NCI-H187 treated with DMSO at 0.1 percent for 48 hours (cell line): ENCODE measurements at regions not wholly inside any gene's neighbourhood (a gene's known extent, or its start where the extent isn't known, plus 50 kb on each side); places are given as distances from the start of the nearest gene placed in this dataset.
A peak's percentile ranks its signal among the peaks of the same experiment; 100 is the strongest.
"Not testable (repeated sequence)": the region's sequence is repeated elsewhere in the genome, so short reads cannot be mapped to it uniquely, and the experiment has no call there.

ENCODE experiments used
- DNase-seq: peaks from one replicate; lab custom pipeline; 2025; lab: John Stamatoyannopoulos, UW

- peak; percentile 59 for DNase-seq
Observed at GRCh38 chr21:17393413-17393812, 119.4 kb upstream of the CXADR start.

GRCh38 chr21:17396948-17397347, 115.9 kb upstream of the CXADR start:
- no peak for DNase-seq

GRCh38 chr21:17397703-17398102, 115.1 kb upstream of the CXADR start:
- DNase-seq: no peak

GRCh38 chr21:17398954-17399353, 113.9 kb upstream of the CXADR start:
- not testable (repeated sequence) for DNase-seq

- DNase-seq: no peak
Observed at GRCh38 chr21:17402937-17403336, 109.9 kb upstream of the CXADR start.

- no peak for DNase-seq
Observed at GRCh38 chr21:17406202-17406601, 106.6 kb upstream of the CXADR start.

- peak; percentile 17 for DNase-seq
Observed at GRCh38 chr21:17414766-17415165, 98.1 kb upstream of the CXADR start.

GRCh38 chr21:17416139-17416538, 96.7 kb upstream of the CXADR start:
- DNase-seq: no peak

GRCh38 chr21:17422931-17423330, 89.9 kb upstream of the CXADR start:
- no peak for DNase-seq

- DNase-seq: no peak
Observed at GRCh38 chr21:17427157-17427556, 85.7 kb upstream of the CXADR start.

GRCh38 chr21:17427831-17428483, 84.9 kb upstream of the CXADR start:
- no peak for DNase-seq

GRCh38 chr21:17428484-17428869, 84.4 kb upstream of the CXADR start:
- DNase-seq: no peak

- no peak for DNase-seq
Observed at GRCh38 chr21:17428980-17429379, 83.9 kb upstream of the CXADR start.

- no peak for DNase-seq
Observed at GRCh38 chr21:17429936-17430335, 82.9 kb upstream of the CXADR start.

GRCh38 chr21:17432732-17433057, 80.1 kb upstream of the CXADR start:
- no peak for DNase-seq

- DNase-seq: no peak
Observed at GRCh38 chr21:17433730-17434129, 79.1 kb upstream of the CXADR start.

- no peak for DNase-seq
Observed at GRCh38 chr21:17435565-17436543, 77.0 kb upstream of the CXADR start.

GRCh38 chr21:17436626-17437111, 76.2 kb upstream of the CXADR start:
- DNase-seq: no peak

GRCh38 chr21:17438635-17439034, 74.2 kb upstream of the CXADR start:
- DNase-seq: no peak

GRCh38 chr21:17440969-17441368, 71.9 kb upstream of the CXADR start:
- DNase-seq: no peak

GRCh38 chr21:17441370-17441769, 71.5 kb upstream of the CXADR start:
- DNase-seq: no peak

GRCh38 chr21:17442165-17442564, 70.7 kb upstream of the CXADR start:
- DNase-seq: no peak

GRCh38 chr21:17444828-17445227, 68.0 kb upstream of the CXADR start:
- DNase-seq: no peak
